ENCODE measurements at regions not wholly inside any gene's neighbourhood (a gene's known extent, or its start where the extent isn't known, plus 50 kb on each side); places are given as distances from the start of the nearest gene placed in this dataset.

DNA sequence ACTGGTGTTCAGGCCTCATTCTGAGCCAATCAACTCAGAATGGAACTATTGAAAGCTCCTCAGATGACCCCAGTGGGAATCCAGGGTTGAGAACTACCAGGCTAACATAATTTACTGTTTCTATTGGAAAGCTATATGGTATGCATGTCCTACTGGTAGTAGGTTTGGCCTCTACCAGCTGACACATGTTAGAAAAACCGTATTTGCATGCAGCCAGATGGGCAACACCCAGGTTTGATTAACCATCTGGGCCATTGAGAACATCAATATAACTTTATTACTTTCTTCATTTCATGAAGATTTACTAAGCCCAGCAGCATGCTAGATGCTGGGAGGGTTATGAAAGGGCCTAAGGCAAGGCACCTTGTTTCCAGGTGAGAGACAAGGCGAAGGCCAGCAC, 181.4 kb upstream of the PARP11 start:
- ChIA-PET POLR2A (no interaction called here), CTCF (interaction anchor here (1.0 kb wide), 1 partner anchor 17 kb away, joined by 6 read pairs; no protein-coding TSS in a partner anchor)
- H3K9ac ChIP-seq, result no peak overlapping the region
- H3F3A ChIP-seq (replicated peaks; ENCODE audit: insufficient read depth), result no peaks in the 10 kb centered on the region
- no peak overlapping the region for H3K4me2 ChIP-seq
- no peak for TF ChIP-seq EZH2phosphoT487 (IDR thresholded peaks at IDR 0.05; ENCODE audit: borderline replicate concordance, low read depth)
- TF ChIP-seq GATA2 (CRISPR knock-in tag; IDR thresholded peaks at IDR 0.05), result no peak
- H3K9me3 ChIP-seq, result no peaks in the 10 kb centered on the region
- H3K9me2 ChIP-seq, result no peaks in the 10 kb centered on the region
- no peaks in the 10 kb centered on the region for H3K4me1 ChIP-seq (ENCODE audit: control insufficient read depth in 1 of 2, insufficient read depth in 2 of 2, low read depth in 1 of 2, low read length in 1 of 2)
- 3% methylated on average over 2 of the region's 2 CpGs for WGBS (ENCODE audit: low lambda C conversion rate)
- no peak for DNase-seq
- H4K20me1 ChIP-seq (ENCODE audit: insufficient read depth), result no peaks in the 10 kb centered on the region
- H3K4me3 ChIP-seq (ENCODE audit: low read depth in 2 of 2, low read length in 1 of 2), result no peak overlapping the region
- no peaks in the 10 kb centered on the region for H3K79me2 ChIP-seq (ENCODE audit: insufficient read depth)
- no peak overlapping the region for H2AFZ ChIP-seq (ENCODE audit: low read depth)
- H3K36me3 ChIP-seq (replicated peaks in 1 of 2; ENCODE audit: control insufficient read depth in 1 of 2, insufficient read depth in 2 of 2, low read length in 1 of 2), result no peaks in the 10 kb centered on the region
- peaks cover 17% of the 10 kb centered on the region; the same call in 1 of the 2 replicates for H3K27me3 ChIP-seq (ENCODE audit: insufficient read depth)
- H3K27ac ChIP-seq (ENCODE audit: low read depth in 2 of 2, low read length in 1 of 2), result no peak overlapping the region

DNA sequence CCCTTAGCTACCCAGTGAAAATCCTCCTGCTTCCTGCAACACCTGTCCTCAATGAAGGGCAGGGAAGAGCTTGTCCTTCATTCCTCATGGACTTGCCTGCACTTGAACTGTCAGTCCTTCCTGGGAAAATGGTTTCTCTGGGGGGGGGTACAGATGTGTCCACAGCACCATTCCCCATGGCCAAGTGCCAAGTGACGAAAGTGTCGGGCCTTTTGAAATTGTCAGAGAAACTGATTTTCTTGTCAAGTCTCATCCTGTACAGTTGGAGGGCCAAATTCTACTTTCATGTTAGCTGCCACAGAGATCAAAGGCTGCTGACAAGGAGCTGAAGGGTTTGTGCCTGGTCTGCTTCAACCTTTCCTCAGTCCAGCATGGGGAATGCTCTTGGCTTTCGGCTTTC, 179.5 kb upstream of the PARP11 start:
- ChIA-PET CTCF (interaction anchor here (0.6 to 1.3 kb wide), 2 partner anchors 14 to 217 kb away, joined by 3 read pairs; no protein-coding TSS in a partner anchor), POLR2A (no interaction called here)
- Histone ChIP-seq H4K20me1 (ENCODE audit: insufficient read depth) (no peaks in the 10 kb centered on the region), H3K9ac (no peak overlapping the region), H3K79me2 (ENCODE audit: insufficient read depth) (no peaks in the 10 kb centered on the region), H3K27ac (ENCODE audit: low read depth in 2 of 2, low read length in 1 of 2) (no peak overlapping the region), H2AFZ (ENCODE audit: low read depth) (no peak overlapping the region), H3F3A (replicated peaks; ENCODE audit: insufficient read depth) (no peaks in the 10 kb centered on the region), H3K9me2 (no peaks in the 10 kb centered on the region), H3K4me2 (no peak overlapping the region), H3K4me1 (ENCODE audit: control insufficient read depth in 1 of 2, insufficient read depth in 2 of 2, low read depth in 1 of 2, low read length in 1 of 2) (no peaks in the 10 kb centered on the region), H3K4me3 (ENCODE audit: low read depth in 2 of 2, low read length in 1 of 2) (no peak overlapping the region), H3K36me3 (replicated peaks in 1 of 2; ENCODE audit: control insufficient read depth in 1 of 2, insufficient read depth in 2 of 2, low read length in 1 of 2) (no peaks in the 10 kb centered on the region), H3K9me3 (no peaks in the 10 kb centered on the region), H3K27me3 (ENCODE audit: insufficient read depth) (peaks cover 22% of the 10 kb centered on the region; the same call in 1 of the 2 replicates)
- TF ChIP-seq, protein P1, sequence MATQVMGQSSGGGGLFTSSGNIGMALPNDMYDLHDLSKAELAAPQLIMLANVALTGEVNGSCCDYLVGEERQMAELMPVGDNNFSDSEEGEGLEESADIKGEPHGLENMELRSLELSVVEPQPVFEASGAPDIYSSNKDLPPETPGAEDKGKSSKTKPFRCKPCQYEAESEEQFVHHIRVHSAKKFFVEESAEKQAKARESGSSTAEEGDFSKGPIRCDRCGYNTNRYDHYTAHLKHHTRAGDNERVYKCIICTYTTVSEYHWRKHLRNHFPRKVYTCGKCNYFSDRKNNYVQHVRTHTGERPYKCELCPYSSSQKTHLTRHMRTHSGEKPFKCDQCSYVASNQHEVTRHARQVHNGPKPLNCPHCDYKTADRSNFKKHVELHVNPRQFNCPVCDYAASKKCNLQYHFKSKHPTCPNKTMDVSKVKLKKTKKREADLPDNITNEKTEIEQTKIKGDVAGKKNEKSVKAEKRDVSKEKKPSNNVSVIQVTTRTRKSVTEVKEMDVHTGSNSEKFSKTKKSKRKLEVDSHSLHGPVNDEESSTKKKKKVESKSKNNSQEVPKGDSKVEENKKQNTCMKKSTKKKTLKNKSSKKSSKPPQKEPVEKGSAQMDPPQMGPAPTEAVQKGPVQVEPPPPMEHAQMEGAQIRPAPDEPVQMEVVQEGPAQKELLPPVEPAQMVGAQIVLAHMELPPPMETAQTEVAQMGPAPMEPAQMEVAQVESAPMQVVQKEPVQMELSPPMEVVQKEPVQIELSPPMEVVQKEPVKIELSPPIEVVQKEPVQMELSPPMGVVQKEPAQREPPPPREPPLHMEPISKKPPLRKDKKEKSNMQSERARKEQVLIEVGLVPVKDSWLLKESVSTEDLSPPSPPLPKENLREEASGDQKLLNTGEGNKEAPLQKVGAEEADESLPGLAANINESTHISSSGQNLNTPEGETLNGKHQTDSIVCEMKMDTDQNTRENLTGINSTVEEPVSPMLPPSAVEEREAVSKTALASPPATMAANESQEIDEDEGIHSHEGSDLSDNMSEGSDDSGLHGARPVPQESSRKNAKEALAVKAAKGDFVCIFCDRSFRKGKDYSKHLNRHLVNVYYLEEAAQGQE (IDR thresholded peaks at IDR 0.05; ENCODE audit: low read depth, low read length), result no peak
- no peak for DNase-seq
- WGBS (ENCODE audit: low lambda C conversion rate), result 0% methylated on average over 3 of the region's 3 CpGs

DNA sequence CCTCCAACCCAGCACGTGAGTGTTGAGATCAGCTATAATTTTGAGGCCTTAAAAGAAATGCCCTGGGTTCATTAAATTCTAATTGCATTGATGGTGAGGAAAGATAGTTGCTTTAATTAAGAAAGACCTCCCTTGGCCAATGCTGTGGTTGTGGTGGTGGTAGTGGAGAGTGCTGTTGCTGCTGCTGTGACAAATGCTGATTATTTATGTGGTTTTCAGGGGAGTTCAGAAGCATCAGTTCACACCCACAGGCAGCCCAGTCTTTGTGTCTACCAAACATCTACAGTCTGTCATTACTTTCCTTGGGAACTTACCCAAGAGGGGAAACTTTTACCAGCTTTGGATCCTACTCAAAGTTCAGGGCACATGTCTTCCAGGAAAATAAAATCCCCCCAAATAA, 178.4 kb upstream of the PARP11 start:
- ChIA-PET POLR2A (no interaction called here), CTCF (interaction anchor here (1.3 kb wide), 1 partner anchor 13 kb away, joined by 3 read pairs; no protein-coding TSS in a partner anchor)
- no peaks in the 10 kb centered on the region for H3K9me3 ChIP-seq
- no peak overlapping the region for H3K27ac ChIP-seq (ENCODE audit: low read depth in 2 of 2, low read length in 1 of 2)
- H3K4me2 ChIP-seq, result no peak overlapping the region
- no peaks in the 10 kb centered on the region for H3K4me1 ChIP-seq (ENCODE audit: control insufficient read depth in 1 of 2, insufficient read depth in 2 of 2, low read depth in 1 of 2, low read length in 1 of 2)
- H3K9me2 ChIP-seq, result no peaks in the 10 kb centered on the region
- no peak overlapping the region for H3K9ac ChIP-seq
- H3K79me2 ChIP-seq (ENCODE audit: insufficient read depth), result no peaks in the 10 kb centered on the region
- no peak for DNase-seq
- no peaks in the 10 kb centered on the region for H3F3A ChIP-seq (replicated peaks; ENCODE audit: insufficient read depth)
- no peaks in the 10 kb centered on the region for H4K20me1 ChIP-seq (ENCODE audit: insufficient read depth)
- no peak overlapping the region for H3K4me3 ChIP-seq (ENCODE audit: low read depth in 2 of 2, low read length in 1 of 2)
- TF ChIP-seq YY1 (IDR thresholded peaks at IDR 0.05; ENCODE audit: low read depth) (no peak), MXI1 (IDR thresholded peaks at IDR 0.05; ENCODE audit: low read depth, low read length) (no peak), TEAD4 (IDR thresholded peaks at IDR 0.05; ENCODE audit: borderline replicate concordance, insufficient read depth) (no peak)
- TF ChIP-seq, protein P2, sequence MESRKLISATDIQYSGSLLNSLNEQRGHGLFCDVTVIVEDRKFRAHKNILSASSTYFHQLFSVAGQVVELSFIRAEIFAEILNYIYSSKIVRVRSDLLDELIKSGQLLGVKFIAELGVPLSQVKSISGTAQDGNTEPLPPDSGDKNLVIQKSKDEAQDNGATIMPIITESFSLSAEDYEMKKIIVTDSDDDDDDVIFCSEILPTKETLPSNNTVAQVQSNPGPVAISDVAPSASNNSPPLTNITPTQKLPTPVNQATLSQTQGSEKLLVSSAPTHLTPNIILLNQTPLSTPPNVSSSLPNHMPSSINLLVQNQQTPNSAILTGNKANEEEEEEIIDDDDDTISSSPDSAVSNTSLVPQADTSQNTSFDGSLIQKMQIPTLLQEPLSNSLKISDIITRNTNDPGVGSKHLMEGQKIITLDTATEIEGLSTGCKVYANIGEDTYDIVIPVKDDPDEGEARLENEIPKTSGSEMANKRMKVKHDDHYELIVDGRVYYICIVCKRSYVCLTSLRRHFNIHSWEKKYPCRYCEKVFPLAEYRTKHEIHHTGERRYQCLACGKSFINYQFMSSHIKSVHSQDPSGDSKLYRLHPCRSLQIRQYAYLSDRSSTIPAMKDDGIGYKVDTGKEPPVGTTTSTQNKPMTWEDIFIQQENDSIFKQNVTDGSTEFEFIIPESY (IDR thresholded peaks at IDR 0.05; ENCODE audit: borderline replicate concordance, low read depth), result no peak
- TF ChIP-seq, protein P3, sequence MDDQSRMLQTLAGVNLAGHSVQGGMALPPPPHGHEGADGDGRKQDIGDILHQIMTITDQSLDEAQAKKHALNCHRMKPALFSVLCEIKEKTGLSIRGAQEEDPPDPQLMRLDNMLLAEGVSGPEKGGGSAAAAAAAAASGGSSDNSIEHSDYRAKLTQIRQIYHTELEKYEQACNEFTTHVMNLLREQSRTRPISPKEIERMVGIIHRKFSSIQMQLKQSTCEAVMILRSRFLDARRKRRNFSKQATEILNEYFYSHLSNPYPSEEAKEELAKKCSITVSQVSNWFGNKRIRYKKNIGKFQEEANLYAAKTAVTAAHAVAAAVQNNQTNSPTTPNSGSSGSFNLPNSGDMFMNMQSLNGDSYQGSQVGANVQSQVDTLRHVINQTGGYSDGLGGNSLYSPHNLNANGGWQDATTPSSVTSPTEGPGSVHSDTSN (IDR thresholded peaks at IDR 0.05), result no peak
- H2AFZ ChIP-seq (ENCODE audit: low read depth), result no peak overlapping the region
- H3K36me3 ChIP-seq (replicated peaks in 1 of 2; ENCODE audit: control insufficient read depth in 1 of 2, insufficient read depth in 2 of 2, low read length in 1 of 2), result no peaks in the 10 kb centered on the region
- 0% methylated on average over 1 of the region's 1 CpG for WGBS (ENCODE audit: low lambda C conversion rate)
- peaks cover 32% of the 10 kb centered on the region for H3K27me3 ChIP-seq (ENCODE audit: insufficient read depth)
